ENCODE measurements at regions not wholly inside any gene's neighbourhood (a gene's known extent, or its start where the extent isn't known, plus 50 kb on each side); places are given as distances from the start of the nearest gene placed in this dataset.

DNA sequence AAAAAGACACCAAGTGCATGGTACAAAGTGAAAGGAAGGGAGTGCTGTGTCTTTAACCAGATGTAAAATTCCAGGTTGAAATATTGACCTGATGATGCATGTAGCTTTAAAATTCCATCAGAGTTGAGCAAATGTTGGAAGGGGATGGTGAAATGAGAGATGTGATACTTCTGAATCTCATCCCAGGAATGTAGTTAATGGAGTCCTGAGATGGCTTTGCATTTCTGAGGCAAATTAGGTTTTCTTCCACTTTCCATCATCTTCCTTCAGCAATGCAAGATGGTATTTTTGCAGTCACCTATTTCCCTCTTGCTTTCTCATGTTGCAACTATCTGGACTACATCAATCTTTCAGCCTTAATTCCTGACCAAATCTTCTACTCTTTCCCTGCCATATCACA lies 194.1 kb upstream of the MIR17HG start:
- Histone ChIP-seq H3K36me3 (ENCODE audit: control insufficient read depth, insufficient read depth, low read length) (no peaks in the 10 kb centered on the region), H3K4me3 (no peak overlapping the region), H4K20me1 (replicated peaks; ENCODE audit: control insufficient read depth, insufficient read depth, low read length) (no peaks in the 10 kb centered on the region), H3K27ac (ENCODE audit: extremely low read depth, low read depth, low read length) (no peak overlapping the region), H3K4me2 (ENCODE audit: insufficient read depth, low read length) (no peak overlapping the region), H3K9me3 (replicated peaks; ENCODE audit: control insufficient read depth, insufficient read depth, low read depth, low read length) (0 out of 2 replicates have a peak, but pooled peaks cover 2% of the 10 kb centered on the region), H3K79me2 (ENCODE audit: control insufficient read depth, insufficient read depth, low read length) (no peaks in the 10 kb centered on the region), H3K27me3 (ENCODE audit: control insufficient read depth in 2 of 2, insufficient read depth in 2 of 2, low read length in 2 of 2) (no peaks in the 10 kb centered on the region), H2AFZ (ENCODE audit: low read depth, low read length) (no peak overlapping the region), H3K9me1 (ENCODE audit: control insufficient read depth, insufficient read depth, low read length) (no peaks in the 10 kb centered on the region), H3K4me1 (replicated peaks in 1 of 2; ENCODE audit: control insufficient read depth in 2 of 2, insufficient read depth in 2 of 2, low read length in 2 of 2) (no peaks in the 10 kb centered on the region), H3K9ac (ENCODE audit: insufficient read depth in 1 of 2, low read depth in 2 of 2, low read length in 2 of 2) (no peak overlapping the region)
- intact Hi-C loops (cut with micrococcal nuclease) (no loop called here), in situ Hi-C loops (cut with MboI) (no loop called here)
- ATAC-seq (no peak), DNase-seq (ENCODE audit: extremely low read depth in 1 of 4, low spot score in 3 of 4) (no peak), FAIRE-seq (no peak)
- no TSS peak for BruUV-seq (replicated peaks)
- POLR2A ChIA-PET: no interaction called here
- CTCF ChIA-PET (ENCODE audit: low intra/inter-chr PET ratio): no interaction called here
- TF ChIP-seq XRCC4 (IDR thresholded peaks at IDR 0.05; ENCODE audit: extremely low read depth, insufficient read depth, insufficient read length): no peak
- no peak for TF ChIP-seq CBX8 (IDR thresholded peaks at IDR 0.05; ENCODE audit: borderline replicate concordance, extremely low read depth, low read depth, low read length, poor library complexity, severe bottlenecking)
- TF ChIP-seq, protein P1, sequence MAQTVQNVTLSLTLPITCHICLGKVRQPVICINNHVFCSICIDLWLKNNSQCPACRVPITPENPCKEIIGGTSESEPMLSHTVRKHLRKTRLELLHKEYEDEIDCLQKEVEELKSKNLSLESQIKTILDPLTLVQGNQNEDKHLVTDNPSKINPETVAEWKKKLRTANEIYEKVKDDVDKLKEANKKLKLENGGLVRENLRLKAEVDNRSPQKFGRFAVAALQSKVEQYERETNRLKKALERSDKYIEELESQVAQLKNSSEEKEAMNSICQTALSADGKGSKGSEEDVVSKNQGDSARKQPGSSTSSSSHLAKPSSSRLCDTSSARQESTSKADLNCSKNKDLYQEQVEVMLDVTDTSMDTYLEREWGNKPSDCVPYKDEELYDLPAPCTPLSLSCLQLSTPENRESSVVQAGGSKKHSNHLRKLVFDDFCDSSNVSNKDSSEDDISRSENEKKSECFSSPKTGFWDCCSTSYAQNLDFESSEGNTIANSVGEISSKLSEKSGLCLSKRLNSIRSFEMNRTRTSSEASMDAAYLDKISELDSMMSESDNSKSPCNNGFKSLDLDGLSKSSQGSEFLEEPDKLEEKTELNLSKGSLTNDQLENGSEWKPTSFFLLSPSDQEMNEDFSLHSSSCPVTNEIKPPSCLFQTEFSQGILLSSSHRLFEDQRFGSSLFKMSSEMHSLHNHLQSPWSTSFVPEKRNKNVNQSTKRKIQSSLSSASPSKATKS (CRISPR knock-in tag; IDR thresholded peaks at IDR 0.05): 0 out of 2 replicates have a peak, but pooled peaks have one; percentile 39
- TF ChIP-seq SIN3A (IDR thresholded peaks at IDR 0.05; ENCODE audit: borderline replicate concordance in 2 of 2, control insufficient read depth in 1 of 2, low read depth in 2 of 2, low read length in 2 of 2): 0 out of 4 replicates have a peak, but pooled peaks of 1 of the 2 experiments have one; percentile 26
- TF ChIP-seq, protein P2, sequence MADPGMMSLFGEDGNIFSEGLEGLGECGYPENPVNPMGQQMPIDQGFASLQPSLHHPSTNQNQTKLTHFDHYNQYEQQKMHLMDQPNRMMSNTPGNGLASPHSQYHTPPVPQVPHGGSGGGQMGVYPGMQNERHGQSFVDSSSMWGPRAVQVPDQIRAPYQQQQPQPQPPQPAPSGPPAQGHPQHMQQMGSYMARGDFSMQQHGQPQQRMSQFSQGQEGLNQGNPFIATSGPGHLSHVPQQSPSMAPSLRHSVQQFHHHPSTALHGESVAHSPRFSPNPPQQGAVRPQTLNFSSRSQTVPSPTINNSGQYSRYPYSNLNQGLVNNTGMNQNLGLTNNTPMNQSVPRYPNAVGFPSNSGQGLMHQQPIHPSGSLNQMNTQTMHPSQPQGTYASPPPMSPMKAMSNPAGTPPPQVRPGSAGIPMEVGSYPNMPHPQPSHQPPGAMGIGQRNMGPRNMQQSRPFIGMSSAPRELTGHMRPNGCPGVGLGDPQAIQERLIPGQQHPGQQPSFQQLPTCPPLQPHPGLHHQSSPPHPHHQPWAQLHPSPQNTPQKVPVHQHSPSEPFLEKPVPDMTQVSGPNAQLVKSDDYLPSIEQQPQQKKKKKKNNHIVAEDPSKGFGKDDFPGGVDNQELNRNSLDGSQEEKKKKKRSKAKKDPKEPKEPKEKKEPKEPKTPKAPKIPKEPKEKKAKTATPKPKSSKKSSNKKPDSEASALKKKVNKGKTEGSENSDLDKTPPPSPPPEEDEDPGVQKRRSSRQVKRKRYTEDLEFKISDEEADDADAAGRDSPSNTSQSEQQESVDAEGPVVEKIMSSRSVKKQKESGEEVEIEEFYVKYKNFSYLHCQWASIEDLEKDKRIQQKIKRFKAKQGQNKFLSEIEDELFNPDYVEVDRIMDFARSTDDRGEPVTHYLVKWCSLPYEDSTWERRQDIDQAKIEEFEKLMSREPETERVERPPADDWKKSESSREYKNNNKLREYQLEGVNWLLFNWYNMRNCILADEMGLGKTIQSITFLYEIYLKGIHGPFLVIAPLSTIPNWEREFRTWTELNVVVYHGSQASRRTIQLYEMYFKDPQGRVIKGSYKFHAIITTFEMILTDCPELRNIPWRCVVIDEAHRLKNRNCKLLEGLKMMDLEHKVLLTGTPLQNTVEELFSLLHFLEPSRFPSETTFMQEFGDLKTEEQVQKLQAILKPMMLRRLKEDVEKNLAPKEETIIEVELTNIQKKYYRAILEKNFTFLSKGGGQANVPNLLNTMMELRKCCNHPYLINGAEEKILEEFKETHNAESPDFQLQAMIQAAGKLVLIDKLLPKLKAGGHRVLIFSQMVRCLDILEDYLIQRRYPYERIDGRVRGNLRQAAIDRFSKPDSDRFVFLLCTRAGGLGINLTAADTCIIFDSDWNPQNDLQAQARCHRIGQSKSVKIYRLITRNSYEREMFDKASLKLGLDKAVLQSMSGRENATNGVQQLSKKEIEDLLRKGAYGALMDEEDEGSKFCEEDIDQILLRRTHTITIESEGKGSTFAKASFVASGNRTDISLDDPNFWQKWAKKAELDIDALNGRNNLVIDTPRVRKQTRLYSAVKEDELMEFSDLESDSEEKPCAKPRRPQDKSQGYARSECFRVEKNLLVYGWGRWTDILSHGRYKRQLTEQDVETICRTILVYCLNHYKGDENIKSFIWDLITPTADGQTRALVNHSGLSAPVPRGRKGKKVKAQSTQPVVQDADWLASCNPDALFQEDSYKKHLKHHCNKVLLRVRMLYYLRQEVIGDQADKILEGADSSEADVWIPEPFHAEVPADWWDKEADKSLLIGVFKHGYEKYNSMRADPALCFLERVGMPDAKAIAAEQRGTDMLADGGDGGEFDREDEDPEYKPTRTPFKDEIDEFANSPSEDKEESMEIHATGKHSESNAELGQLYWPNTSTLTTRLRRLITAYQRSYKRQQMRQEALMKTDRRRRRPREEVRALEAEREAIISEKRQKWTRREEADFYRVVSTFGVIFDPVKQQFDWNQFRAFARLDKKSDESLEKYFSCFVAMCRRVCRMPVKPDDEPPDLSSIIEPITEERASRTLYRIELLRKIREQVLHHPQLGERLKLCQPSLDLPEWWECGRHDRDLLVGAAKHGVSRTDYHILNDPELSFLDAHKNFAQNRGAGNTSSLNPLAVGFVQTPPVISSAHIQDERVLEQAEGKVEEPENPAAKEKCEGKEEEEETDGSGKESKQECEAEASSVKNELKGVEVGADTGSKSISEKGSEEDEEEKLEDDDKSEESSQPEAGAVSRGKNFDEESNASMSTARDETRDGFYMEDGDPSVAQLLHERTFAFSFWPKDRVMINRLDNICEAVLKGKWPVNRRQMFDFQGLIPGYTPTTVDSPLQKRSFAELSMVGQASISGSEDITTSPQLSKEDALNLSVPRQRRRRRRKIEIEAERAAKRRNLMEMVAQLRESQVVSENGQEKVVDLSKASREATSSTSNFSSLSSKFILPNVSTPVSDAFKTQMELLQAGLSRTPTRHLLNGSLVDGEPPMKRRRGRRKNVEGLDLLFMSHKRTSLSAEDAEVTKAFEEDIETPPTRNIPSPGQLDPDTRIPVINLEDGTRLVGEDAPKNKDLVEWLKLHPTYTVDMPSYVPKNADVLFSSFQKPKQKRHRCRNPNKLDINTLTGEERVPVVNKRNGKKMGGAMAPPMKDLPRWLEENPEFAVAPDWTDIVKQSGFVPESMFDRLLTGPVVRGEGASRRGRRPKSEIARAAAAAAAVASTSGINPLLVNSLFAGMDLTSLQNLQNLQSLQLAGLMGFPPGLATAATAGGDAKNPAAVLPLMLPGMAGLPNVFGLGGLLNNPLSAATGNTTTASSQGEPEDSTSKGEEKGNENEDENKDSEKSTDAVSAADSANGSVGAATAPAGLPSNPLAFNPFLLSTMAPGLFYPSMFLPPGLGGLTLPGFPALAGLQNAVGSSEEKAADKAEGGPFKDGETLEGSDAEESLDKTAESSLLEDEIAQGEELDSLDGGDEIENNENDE (IDR thresholded peaks at IDR 0.05; ENCODE audit: low read depth, low read length): no peak
- no peak for TF ChIP-seq HDAC1 (IDR thresholded peaks at IDR 0.05)
- TF ChIP-seq ZNF551 (CRISPR knock-in tag; IDR thresholded peaks at IDR 0.05): no peak
- TF ChIP-seq ZNF764 (CRISPR knock-in tag; IDR thresholded peaks at IDR 0.05; ENCODE audit: low read depth): no peak
- no peak for TF ChIP-seq RHOXF2B (CRISPR knock-in tag; conservative IDR thresholded peaks at IDR 0.05)

All from K562 (cell line).